Endothelial cell (in vitro differentiated cells): ENCODE measurements at regions not wholly inside any gene's neighbourhood (a gene's known extent, or its start where the extent isn't known, plus 50 kb on each side); places are given as distances from the start of the nearest gene placed in this dataset.

Source experiments
- DNase-seq: peaks from one replicate; pipeline ENCODE4 v3.0.0; 2021; ENCODE audit warnings: low spot score
- H3K27ac Mint-ChIP-seq: one replicate; pipeline ENCODE4 v1.8.0; 2021; ENCODE audit warnings: mixed read lengths, inconsistent platforms; ENCODE audit not compliant: unreplicated experiment
- H3K27me3 Mint-ChIP-seq: one replicate; pipeline ENCODE4 v1.8.0; 2021; ENCODE audit warnings: mild to moderate bottlenecking, moderate library complexity, mixed read lengths, inconsistent platforms; ENCODE audit not compliant: unreplicated experiment
- H3K36me3 Mint-ChIP-seq: one replicate; pipeline ENCODE4 v1.8.0; 2021; ENCODE audit warnings: mild to moderate bottlenecking, low read depth, mixed read lengths, inconsistent platforms; ENCODE audit not compliant: unreplicated experiment
- H3K4me1 Mint-ChIP-seq: one replicate; pipeline ENCODE4 v1.8.0; 2021; ENCODE audit warnings: mild to moderate bottlenecking, mixed read lengths, inconsistent platforms; ENCODE audit not compliant: unreplicated experiment
- H3K4me3 Mint-ChIP-seq: one replicate; pipeline ENCODE4 v1.8.0; 2021; ENCODE audit warnings: mild to moderate bottlenecking, mixed read lengths, inconsistent platforms; ENCODE audit not compliant: unreplicated experiment
- H3K9me3 Mint-ChIP-seq: one replicate; pipeline ENCODE4 v1.8.0; 2021; ENCODE audit warnings: mixed read lengths, inconsistent platforms; ENCODE audit not compliant: unreplicated experiment
- TF ChIP-seq, protein P1 (sequence below): fragments of 200-600 bp; sonication (generic); IDR thresholded peaks from one replicate; pipeline ENCODE4 v1.5.0; 2021; ENCODE audit warnings: antibody characterized with exemption; ENCODE audit not compliant: unreplicated experiment

DNA sequence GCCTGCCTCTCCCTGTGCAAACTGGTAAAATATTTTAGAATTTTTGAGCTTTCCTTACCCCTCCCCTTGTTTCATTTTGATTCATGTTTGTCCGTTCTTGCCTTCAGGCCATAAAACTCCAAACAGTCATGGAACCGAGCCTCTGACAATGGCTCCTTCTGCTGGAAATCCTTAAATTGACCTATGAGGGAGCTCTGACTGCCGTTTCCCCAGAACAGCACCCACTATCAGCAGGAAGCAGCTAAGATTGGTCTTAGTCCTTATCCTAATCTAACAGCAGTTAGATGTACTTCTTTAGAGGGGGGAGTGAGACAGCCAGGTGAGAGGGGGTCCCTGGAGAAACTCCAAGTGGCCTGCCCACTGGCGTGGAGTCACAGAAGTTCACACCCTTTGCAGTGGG lies 106.7 kb downstream of the FAM174A start:
- Mint-ChIP-seq H3K4me1 (peaks cover 4% of the 10 kb centered on the region), H3K36me3 (no peaks in the 10 kb centered on the region), H3K27me3 (peaks cover 1% of the 10 kb centered on the region), H3K4me3 (no peak overlapping the region), H3K27ac (no peak overlapping the region), H3K9me3 (no peaks in the 10 kb centered on the region)
- TF ChIP-seq, protein P1, sequence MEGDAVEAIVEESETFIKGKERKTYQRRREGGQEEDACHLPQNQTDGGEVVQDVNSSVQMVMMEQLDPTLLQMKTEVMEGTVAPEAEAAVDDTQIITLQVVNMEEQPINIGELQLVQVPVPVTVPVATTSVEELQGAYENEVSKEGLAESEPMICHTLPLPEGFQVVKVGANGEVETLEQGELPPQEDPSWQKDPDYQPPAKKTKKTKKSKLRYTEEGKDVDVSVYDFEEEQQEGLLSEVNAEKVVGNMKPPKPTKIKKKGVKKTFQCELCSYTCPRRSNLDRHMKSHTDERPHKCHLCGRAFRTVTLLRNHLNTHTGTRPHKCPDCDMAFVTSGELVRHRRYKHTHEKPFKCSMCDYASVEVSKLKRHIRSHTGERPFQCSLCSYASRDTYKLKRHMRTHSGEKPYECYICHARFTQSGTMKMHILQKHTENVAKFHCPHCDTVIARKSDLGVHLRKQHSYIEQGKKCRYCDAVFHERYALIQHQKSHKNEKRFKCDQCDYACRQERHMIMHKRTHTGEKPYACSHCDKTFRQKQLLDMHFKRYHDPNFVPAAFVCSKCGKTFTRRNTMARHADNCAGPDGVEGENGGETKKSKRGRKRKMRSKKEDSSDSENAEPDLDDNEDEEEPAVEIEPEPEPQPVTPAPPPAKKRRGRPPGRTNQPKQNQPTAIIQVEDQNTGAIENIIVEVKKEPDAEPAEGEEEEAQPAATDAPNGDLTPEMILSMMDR, result no peak
- DNase-seq, result no peak

DNA sequence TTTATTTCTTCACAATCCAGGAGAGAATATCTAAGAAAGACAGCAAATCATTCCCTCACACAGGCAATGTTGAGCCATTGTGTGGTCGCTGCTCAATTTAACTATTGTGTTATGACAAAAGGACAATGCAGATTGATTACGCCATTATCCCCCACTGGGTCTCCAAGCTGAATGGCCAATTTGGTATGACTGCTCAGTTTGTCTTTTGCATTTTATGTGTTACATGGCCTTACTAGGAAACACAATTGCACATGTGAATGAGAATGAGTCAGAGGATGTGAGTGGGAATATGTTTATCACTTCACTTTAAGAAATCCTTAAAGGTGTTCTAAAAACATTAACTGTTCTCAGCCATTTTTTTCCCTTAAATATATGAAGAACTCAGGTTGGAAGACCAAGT lies 108.3 kb downstream of the FAM174A start:
- no peaks in the 10 kb centered on the region for H3K9me3 Mint-ChIP-seq
- TF ChIP-seq, protein P1, result no peak
- no peak overlapping the region for H3K27ac Mint-ChIP-seq
- peaks cover 2% of the 10 kb centered on the region for H3K4me1 Mint-ChIP-seq
- H3K27me3 Mint-ChIP-seq, result no peaks in the 10 kb centered on the region
- H3K4me3 Mint-ChIP-seq, result no peak overlapping the region
- DNase-seq, result no peak
- H3K36me3 Mint-ChIP-seq, result no peaks in the 10 kb centered on the region

DNA sequence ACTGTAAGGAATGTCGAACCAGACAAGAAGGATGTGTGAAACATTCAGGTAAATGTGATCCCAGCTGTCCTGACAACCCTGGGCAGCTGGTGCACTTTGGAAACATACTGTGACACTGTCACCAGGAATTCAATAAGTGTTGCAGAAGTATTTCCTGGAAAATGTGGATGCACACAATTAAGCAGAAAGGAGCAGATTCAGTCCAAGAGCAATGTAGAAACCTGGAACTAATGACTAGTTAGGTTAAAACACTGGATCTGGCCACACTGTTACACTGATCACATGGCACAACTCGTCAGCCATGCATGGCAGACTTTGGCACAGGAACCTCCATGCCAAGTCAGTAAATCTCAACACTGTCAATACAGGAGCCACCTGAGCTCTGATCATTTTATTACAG lies 109.0 kb downstream of the FAM174A start:
- DNase-seq, result no peak
- H3K4me1 Mint-ChIP-seq, result no peaks in the 10 kb centered on the region

DNA sequence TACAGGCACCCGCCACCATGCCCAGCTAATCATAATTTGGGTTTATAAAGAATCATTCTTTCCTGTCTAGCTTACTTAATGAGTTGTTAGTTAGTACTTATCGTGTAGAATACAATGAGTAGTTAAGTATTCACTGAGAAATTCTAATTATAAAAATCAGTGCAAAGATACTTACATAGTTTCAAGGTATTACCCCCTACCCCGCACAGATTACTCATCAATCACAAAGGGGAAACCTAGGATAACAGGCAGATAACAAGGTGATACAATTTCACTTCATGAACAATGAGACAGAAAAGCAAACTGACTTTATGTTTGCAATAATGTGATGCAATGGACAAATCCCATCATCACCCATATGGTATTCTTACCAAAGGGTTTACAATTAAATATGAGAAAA lies 109.6 kb downstream of the FAM174A start:
- TF ChIP-seq, protein P1, result no peak
- H3K27ac Mint-ChIP-seq, result no peak overlapping the region

More for the DNA sequence above, 109.0 kb downstream of the FAM174A start:
- Mint-ChIP-seq H3K36me3 (no peaks in the 10 kb centered on the region), H3K27me3 (no peaks in the 10 kb centered on the region), H3K9me3 (no peaks in the 10 kb centered on the region), H3K27ac (no peak overlapping the region), H3K4me3 (no peak overlapping the region)
- TF ChIP-seq, protein P1, result no peak

DNA sequence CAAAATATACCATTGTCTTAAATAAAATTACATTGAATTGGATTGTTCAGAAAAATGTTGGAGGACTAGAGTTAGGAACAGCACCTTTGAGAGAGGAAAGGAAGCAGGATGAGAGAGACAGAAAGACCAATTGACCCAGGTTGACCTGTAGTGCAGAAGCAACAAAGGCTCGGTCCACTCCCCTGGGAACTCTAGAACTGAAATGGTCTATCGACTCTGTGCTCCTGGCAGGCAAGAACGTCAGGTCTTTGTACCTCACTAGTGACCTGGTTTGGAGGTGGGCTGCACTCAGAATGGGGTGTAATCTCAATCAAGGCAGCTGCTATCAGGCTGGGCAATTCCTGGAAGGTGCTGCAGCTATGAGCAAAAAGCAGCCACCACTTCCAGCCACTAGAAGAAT lies 110.8 kb downstream of the FAM174A start:
- no peaks in the 10 kb centered on the region for H3K9me3 Mint-ChIP-seq
- no peaks in the 10 kb centered on the region for H3K4me1 Mint-ChIP-seq
- no peak for DNase-seq
- H3K36me3 Mint-ChIP-seq, result no peaks in the 10 kb centered on the region
- TF ChIP-seq, protein P1, result no peak
- H3K4me3 Mint-ChIP-seq, result no peak overlapping the region
- H3K27ac Mint-ChIP-seq, result no peak overlapping the region
- no peaks in the 10 kb centered on the region for H3K27me3 Mint-ChIP-seq

More for the DNA sequence above, 109.6 kb downstream of the FAM174A start:
- no peak overlapping the region for H3K4me3 Mint-ChIP-seq
- no peaks in the 10 kb centered on the region for H3K36me3 Mint-ChIP-seq
- H3K9me3 Mint-ChIP-seq, result no peaks in the 10 kb centered on the region
- no peaks in the 10 kb centered on the region for H3K27me3 Mint-ChIP-seq
- DNase-seq, result no peak
- H3K4me1 Mint-ChIP-seq, result no peaks in the 10 kb centered on the region
